Fibroblast of skin of abdomen (primary cell): ENCODE measurements at regions not wholly inside any gene's neighbourhood (a gene's known extent, or its start where the extent isn't known, plus 50 kb on each side); places are given as distances from the start of the nearest gene placed in this dataset.
"Not testable (repeated sequence)": the region's sequence is repeated elsewhere in the genome, so short reads cannot be mapped to it uniquely, and the experiment has no call there.

ENCODE experiments used
- DNase-seq: peaks from one replicate; pipeline ENCODE4 v3.0.0-alpha.2; 2013

DNA sequence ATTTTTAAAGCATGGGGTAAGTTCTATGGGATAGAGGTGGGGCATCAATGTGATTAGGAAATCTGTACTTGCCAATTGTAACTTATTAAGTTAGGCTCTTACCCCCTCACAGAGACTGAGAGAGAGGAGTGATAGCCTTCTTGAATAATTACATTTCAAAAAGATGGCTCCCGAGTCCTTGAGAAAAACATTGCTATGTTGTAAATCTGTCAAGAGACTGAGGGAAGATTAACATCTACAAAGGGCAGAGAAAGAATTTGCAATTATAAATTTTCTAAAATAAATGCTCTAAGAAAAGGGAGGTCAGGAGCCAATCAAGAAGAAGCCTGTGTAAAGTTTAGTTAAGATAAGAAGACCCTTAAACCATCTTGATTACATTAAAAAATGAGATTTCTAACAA lies 1570.8 kb downstream of the OLFM4 start:
- no peak for DNase-seq

DNA sequence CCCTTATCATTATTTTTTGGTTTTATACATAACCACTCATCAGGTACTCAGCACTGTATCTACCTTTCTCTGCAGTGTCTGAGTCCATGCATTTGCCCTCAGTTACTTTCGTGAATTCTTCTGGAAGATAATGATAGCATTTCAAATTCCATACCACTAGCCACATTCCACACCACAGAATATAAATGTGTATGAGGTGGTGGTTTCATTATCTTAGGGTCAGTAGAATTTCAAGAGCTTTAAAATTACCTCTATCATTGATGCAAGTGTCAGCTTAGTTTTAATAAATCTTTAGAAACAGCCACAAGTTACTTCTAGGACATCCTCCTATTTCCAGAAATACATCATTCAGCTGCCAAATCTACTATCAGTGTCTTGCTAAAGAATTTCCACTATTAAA lies 1578.3 kb downstream of the OLFM4 start:
- no peak for DNase-seq

DNA sequence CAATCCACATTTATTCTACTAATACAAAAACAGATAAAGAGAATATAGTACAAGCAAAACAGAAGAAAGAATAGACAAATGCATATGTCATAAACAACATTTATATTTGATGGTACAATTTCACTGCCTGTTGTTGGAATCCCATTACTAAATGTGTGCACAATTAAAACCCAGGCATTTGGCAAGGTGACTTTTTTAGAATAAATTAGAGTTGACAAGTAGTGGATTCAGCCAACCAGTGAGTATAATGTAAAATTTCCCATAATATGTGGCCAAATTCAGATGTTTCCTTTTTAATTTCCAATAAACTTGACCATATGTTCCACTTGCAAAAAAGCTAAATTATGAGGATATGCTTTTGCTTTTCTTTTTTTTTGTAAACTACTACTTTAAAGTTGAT lies 1578.8 kb downstream of the OLFM4 start:
- no peak for DNase-seq

DNA sequence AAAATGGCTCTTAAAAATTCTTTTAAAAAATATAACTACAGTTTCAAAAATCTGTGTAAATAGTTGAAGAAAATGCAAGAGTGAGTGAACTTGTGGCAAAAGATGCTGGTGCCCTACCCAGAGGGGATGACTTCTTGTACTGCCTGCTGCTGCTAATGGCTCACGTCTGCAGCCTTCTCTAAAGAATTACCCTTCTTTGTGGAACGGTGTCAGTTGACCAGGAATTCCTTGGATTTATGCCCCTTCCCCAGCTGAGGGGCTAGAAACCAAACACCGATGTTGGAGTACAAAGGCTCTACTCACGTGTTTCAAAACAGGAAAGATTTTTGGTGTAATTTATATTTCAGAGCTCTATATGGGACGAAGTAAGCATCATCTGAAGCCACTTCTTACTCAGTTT lies 1582.8 kb downstream of the OLFM4 start:
- no peak for DNase-seq

DNA sequence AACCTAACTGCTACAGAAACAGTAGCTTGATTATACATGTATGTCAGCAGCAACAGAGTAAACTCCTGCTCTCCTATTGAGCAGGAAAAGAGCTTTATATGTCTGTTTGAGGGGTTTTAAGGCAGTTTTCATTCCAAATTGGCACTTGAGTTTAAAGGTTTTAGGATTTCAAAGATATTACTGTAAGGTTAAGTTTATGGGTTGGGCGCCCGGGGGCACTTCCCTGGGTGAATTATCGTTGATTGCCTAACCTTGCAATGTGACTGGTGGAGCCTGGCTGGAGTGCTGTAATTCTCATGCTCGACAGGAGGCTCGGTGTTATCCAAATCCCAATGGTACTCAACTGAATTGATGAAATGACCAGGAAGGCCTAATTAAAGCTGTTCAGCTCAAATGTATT lies 1586.1 kb downstream of the OLFM4 start:
- no peak for DNase-seq

DNA sequence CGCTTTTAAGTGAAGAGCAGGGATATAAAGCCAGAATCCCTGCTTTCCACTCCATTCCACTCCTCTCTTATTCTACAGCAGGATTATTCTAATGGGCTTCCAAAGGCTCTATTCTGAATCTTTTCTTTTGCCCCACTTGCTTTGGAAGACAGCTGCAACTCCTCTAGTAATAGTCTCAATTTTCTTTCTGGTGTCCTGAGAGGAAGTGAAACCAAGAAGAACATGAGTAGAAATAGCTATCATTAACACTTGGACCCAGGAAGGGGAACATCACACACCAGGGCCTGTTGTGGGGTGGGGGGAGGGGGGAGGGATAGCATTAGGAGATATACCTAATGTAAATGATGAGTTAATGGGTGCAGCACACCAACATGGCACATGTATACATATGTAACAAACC lies 1597.9 kb downstream of the OLFM4 start:
- not testable (repeated sequence) for DNase-seq

DNA sequence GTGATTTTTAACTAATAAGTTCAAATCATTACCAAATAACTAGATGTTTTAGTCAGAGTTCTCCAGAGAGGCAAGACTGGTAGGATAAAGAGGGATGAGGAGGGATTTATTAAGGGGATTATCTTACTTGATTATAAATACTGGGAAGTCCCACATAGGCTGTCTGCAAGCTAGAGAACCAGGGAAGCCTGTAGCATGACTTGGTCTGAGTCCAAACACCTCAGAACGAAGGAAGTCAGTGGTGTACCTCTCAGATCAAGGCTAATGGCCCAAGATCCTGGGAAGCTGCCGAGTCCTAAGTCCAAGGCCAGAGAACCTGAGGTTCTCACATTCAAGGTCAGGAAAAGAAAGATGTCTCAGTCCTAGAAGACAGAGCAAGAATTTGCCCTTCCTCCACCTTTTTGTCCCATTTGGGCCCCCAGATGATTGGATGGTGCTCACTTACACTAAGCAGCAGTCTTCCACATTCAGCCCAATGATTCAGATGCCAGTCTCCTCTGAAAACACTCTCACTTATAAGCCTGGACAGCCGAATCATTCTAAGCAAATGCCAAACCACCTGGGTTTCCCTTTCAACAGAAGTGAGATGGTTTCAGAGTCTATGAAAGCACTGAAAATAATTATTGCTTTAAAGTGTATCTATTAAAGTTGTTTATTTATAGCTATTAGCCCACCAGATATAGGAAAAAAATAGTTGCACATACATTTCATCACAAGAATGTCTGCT lies 1599.2 kb downstream of the OLFM4 start:
- DNase-seq: no peak

DNA sequence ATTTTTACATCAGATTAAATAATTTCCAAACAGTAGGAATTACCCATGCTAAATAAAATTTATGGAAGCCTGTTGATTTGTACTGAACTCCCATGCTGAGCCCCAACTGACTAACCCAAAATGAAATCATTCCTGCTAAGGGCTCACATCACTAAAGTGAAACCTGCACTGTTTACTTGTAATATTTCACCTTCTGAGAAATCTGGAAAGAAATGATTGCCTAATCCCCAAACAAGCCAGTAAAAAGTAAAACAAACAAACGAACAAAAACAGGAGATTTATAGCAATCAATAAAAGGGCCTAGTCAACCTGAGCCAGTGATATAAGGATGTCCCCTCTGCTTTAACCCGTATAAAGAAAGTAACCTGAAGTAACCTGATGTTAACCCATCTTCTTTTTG lies 1599.8 kb downstream of the OLFM4 start:
- DNase-seq: no peak

DNA sequence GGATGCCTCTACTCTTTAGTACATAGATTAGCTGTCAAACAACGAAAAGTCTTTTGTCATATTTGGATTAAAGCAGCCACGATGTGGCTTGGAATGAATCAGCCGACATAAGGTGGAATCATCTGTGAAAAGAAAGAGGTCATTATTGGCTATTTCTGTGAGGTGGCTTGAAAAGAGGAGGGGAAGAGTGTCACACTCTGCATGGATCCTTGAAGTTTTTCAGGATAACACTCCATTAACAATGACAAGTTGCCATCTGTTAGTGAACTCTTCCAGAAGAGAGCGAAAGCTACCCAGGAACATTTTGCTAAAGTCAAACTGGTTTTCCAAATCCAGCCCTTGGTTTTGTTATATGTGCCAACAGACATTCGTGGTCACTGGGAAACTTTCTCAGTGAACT lies 1604.8 kb downstream of the OLFM4 start:
- DNase-seq: no peak

DNA sequence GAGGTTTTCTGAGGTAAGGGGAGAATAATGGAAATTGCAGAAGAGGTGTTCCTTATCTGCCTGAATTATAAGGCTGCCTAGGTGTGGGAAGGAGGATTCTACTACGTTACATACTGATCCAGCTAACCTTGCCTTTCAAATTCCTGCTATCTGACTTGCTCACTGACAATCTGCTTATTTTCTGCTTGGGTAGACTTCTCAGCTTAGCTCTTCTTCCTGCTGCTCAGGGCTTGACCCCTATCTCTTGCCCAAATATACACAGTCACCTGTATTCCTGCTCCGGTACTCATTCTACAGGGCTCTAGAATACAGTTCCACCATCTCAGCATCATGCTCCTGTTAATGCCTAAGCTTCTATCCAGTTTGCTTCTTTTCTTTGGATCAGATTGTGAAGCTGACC lies 1607.6 kb downstream of the OLFM4 start:
- DNase-seq: no peak

DNA sequence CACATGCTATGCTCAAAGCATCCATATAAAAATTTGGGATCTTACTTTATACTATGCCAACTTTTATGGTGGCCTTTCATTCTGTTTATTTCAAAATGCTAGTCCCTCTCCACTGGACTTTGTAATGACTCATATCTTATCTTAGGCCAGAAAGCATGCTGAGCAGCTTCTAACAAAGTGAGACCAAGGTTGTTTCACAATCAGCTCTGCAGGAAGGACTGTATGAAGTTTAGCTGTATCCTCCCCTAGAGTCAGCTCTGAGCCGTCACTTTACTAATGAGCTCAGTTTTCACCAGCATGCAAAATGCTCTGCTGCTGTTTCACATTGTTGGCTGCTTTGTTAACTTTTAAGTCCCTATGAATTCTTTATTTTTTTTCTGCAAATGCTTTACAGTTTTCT lies 1608.8 kb downstream of the OLFM4 start:
- peak; percentile 2 for DNase-seq

DNA sequence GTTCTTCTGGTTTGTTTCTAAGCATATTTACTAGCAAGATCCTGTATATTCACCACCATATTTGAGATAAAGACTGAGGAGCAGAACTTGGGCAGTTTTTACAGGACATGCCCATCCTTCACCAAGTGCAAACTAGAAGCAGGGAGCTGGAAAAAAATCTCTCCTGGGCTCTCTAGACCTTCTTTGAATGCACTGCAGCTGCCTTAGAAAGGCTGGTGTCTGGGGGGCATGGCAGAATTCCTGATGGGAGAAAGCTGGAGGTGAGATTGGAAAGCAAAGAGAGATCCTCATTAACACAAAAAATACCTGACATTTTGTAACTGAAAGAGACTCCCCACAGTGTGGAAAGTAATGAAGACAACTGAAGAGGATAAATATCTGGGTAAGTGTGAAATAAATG lies 1612.1 kb downstream of the OLFM4 start:
- DNase-seq: no peak

DNA sequence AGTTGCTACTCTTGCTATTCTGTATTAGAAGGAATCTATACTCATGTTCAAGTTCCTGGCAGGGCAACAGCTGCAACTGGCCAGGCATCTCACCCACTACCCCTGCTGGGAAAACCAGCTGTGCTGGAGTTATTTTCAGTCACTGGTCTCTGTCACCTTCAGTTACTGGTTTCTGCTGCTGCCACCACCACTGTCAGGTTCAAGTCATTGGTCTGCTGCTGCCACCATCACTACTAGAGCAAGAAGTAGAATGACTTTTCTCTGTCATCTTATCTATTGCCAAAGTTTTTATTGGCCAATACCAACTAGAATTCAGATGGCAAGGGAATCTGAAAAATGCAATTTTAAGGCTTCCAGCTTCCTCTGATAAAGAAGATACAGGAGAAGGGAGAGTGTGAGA lies 1615.2 kb downstream of the OLFM4 start:
- no peak for DNase-seq

DNA sequence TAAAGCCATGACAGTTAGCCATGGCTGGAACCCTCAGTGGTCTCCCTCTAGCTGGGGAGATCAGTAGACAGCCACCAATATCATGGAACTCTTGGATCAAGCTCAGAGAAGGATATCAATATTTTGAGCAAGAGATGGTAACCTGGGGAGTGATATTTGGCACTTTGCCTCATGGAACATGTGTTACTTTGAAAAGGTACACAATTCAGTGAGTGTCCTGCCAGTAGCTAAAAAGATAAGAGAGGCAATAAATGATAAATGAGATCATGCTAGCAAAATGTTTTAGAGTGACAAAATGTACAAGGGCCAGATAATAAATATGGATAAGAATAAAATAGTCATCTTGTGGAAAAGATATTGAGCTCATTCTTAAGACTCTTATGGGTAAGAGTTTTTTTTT lies 1618.7 kb downstream of the OLFM4 start:
- no peak for DNase-seq

DNA sequence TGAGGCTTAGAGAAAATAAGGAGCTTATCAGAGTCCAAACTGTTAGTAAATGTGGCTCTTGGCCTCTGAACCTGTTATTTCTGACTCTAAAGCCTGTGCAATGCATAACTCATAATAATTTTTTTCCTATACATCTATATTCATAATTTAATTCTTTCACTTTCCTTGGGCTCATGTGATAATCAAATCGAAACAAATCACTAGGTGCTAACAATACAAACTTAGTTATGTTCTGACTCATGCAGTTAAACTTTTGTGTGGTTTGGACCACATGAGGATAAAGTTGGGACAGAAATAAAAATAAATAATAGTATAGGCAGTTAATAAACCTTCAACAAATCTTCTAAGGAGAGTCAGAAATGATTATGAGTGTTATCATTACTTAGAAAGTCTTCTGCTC lies 1629.0 kb downstream of the OLFM4 start:
- no peak for DNase-seq

DNA sequence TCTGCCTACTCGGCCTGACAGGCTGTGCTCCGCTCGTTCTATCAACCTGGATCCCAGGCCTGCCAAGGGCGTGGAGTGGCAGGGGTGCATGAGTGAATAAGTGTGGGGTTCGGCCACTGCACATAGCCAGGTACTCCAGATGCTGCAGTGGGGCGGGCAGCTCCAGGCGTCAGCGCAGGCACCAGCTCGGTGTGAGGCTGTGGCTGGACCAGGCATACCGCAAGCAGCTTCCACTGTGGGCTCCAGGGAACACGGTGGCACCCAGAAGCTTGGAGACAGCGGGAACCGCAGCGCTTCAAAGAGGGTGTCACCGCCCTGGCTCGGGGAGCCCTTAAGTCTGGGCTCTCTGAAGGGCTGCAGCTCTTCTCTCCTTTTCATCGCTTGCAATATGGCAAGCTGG lies 1630.2 kb downstream of the OLFM4 start:
- no peak for DNase-seq

DNA sequence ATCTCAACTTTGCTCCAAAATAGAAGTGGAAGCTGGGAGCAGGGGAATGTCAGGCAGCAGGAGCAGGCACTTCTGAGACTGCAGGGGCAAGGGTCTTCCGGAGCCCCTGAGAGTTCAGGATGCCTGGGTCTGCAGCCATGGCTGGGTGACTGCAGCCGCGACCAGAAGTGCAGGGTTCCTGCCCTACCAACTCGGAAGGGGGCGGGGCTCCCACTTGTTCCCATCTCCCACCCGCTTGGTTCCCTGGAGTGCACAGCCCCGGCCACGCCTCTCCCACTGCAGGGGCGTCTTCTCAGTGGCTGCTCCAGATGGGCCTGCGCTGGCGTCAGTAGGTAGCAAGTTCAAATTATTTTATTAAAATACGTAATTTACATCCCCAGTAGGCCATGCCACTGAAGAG lies 1631.7 kb downstream of the OLFM4 start:
- DNase-seq: no peak

DNA sequence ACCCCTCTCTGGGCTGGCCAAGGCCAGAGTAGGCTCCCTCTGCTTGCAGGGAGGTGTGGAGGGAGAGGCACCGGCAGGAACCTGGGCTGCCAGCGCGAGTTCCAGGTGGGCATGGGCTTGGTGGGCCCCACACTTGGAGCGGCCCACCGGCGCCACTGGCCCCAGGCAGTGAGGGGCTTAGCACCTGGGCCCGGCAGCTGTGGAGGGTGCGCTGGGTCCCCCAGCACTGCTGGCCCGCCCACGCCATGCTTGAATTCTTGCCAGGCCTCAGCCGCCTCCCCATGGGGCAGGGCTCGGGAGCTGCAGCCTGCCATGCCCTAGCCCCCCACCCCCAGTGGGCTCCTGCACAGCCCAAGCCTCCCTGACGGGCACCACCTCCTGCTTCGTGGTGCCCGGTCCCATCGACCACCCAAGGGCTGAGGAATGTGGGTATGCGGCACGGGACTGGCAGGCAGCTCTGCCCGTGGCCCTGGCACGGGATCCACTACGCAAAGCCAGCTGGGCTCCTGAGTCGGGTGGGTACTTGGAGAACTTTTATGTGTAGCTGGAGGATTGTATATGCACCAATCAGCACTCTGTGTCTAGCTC lies 1648.0 kb downstream of the OLFM4 start:
- no peak for DNase-seq

DNA sequence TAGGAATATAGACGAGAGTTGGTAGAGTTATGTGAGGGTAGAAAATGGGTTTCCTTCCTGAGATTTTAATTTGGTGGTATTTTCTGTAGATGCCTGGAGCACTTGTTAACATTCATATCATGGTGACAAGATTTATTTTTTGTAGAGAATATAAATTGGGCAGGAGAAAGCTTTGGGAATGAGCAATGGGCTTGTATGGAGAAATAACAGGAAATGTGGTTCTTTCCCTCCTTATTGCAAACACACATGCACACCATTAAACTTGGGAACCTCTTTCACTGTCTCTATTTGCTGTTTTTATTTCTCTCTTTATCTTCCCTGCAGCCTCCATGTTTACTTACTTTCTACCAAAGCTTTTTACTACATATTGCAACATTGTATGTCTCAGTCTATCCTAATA lies 1653.6 kb downstream of the OLFM4 start:
- no peak for DNase-seq

DNA sequence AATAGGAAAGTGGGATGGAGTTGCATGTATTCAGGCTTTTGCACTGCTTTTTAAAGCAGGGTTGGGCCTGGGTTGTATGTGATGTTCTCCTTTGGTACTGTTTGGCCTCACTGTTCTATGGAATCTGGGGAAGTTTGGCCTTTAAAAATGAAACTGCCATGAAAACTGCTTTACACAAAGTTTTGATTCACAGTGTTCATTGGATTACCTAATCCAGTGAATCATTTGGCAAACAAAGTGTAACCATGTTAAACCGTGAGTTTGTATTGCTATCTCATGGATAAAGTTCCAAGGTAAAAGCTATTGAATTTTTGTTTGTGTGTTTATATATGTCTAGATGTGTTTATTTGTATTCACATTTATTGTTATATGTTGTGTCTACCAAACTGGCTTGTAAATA lies 1658.6 kb downstream of the OLFM4 start:
- no peak for DNase-seq

DNA sequence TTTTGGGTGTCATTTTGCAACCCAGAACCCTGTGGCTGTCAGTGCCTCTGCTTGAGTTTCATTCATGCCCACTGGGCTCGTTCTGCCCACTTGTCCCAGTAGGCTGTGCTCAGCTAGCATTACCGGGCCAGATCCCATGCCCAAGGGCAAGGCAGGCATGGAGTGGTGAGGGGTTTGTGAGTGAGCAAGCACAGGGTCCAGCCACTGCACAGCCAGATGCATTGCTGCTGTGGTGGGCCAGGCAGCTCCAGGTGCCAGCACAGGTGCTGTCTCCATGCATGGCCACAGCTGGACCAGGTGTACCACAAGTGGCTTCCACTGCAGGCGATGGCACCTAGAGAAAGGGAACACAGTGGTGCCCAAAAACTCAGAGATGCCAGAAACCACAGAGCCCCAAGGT lies 1671.2 kb downstream of the OLFM4 start:
- no peak for DNase-seq

DNA sequence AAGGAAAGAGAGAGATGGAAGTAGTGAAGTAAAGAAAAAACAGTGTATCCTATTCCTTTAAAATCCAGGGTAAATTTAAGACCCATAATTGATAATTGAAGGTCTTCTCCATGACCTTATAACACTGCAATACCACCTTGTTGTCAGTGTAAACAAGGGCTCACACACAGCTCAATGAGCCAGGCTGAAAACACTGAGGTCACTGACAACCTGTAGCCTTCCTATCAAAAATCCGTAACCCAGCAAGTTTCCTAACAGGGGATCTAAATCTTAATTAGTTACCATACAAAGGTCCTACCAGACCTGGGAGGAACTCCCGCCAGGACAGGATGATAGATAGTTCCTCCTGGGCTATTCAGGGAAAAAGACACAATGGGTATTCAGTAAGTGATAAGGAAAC lies 1677.1 kb downstream of the OLFM4 start:
- no peak for DNase-seq

DNA sequence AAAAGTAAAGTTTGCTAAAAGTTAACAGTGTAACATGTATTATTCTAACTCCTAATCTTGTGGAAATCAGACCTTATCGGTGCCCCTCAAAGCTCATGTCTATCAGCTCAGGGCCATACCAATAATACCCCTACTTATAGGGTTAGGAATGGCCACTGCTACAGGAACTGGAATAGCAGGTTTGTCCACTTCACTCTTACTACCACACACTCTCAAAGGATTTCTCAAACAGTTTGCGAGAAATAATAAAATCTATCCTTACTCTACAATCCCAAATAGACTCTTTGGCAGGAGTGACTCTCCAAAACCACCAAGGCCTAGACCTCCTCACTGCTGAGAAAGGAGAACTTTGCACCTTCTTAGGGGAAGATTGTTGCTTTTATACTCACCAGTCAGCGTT lies 1677.7 kb downstream of the OLFM4 start:
- no peak for DNase-seq

DNA sequence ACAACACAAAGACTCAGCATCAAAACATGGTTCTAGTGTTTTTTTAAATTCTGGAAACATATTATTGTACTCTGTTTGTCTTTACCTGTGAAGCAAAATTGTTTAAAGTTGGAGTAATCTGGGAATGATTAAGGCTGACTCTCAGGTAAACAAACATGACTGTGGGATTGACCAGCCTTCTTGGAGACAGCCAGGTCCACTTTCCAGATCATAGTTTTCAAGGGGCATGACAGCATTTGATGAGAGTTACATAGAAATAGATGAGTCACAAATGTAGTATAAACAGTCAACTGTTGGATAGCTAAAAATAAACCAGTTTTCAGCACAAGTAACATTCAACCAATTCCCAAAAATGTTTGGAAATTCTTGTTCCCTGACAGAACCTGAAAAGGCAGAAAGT lies 1680.9 kb downstream of the OLFM4 start:
- no peak for DNase-seq

DNA sequence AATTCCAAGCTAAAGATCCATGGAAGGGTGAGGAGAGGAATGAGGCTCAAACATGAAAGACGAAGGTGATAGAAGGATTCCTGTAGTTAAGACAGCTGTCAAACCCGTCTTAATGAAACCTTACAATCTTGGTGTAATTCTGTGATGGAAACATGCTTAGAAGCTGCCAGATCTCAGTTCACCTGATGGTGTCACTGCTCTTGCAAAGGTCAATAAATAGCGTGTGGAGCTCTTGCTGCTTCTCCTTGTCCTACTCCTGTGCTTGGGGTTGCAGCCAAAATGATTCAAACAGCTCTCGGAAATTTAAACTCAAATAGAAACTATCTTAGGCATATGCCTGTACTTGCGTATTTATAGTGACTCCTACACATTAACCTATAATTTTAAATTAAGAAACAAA lies 1705.0 kb downstream of the OLFM4 start:
- no peak for DNase-seq
